NCI-H82 treated with DMSO at 0.1 percent for 48 hours (cell line): ENCODE measurements at regions not wholly inside any gene's neighbourhood (a gene's known extent, or its start where the extent isn't known, plus 50 kb on each side); places are given as distances from the start of the nearest gene placed in this dataset.

Source experiments
- DNase-seq: peaks from one replicate; lab custom pipeline; 2025; ENCODE audit not compliant: unreplicated experiment; lab: John Stamatoyannopoulos, UW

GRCh38 chr12:127507341-127507740, 759.6 kb upstream of the TMEM132C start:
- DNase-seq, result no peak

DNA sequence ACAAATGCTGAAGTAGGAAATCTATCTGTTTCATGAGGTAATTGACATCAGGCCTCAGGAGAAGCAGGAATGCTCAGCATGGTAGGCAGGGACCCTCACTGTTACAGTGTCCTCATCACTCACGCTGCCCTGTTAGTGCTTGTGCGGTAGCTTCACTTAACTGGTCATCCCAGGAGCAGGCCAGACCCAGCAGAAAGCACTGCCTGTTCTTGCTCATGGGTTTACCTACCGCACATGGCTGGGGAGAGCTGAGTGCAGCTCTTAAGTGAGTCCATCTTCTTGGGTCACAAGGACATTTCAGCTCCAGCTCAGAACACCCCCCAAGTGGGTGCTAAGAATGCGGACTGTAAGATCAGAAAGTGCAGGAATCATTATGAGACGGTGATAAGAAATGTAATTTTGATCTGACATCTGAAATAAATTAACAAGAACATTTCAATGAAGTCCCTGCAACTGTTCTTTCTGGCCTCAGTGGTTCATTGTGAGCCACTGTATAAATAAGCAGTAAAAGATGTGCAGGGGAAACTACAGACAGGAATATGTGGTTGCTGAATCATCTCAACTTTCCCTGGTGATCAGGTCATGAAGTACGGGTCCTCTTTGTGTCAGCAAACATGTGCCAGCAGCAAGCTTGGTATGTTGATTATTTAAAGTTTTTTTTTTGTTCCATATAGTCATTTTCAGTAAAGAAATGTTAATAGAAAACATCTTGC, 757.7 kb upstream of the TMEM132C start:
- DNase-seq, result no peak

DNA sequence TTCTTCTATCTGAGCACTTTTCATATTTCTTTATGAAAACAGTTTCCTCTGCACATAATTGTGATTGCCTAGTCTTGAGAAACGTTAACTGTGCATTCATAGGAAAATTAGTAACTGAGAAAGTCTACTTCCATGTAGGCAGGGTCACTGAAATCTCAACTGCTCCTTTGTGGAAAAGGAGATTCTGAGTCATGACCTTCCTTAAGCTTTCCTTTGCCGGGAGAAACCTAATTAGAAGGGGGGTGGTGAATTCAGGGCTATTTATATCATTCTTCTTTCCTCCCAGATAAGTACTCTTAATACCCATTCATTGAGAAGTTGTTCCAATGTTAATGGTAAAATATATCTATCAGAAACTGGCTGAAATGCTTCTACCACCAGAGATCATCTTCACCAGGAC, 751.0 kb upstream of the TMEM132C start:
- DNase-seq, result no peak

GRCh38 chr12:127516467-127516866, 750.5 kb upstream of the TMEM132C start:
- DNase-seq, result no peak

GRCh38 chr12:127519779-127520178, 747.2 kb upstream of the TMEM132C start:
- DNase-seq, result no peak

- DNase-seq, result no peak
Measured at GRCh38 chr12:127526925-127527324, 740.0 kb upstream of the TMEM132C start.

GRCh38 chr12:127528551-127528950, 738.4 kb upstream of the TMEM132C start:
- DNase-seq, result no peak

- DNase-seq, result no peak
Measured at GRCh38 chr12:127531542-127531941, 735.4 kb upstream of the TMEM132C start.

- DNase-seq, result no peak
Measured at GRCh38 chr12:127533353-127533752, 733.6 kb upstream of the TMEM132C start.

GRCh38 chr12:127536833-127537428, 730.0 kb upstream of the TMEM132C start:
- DNase-seq, result no peak

DNA sequence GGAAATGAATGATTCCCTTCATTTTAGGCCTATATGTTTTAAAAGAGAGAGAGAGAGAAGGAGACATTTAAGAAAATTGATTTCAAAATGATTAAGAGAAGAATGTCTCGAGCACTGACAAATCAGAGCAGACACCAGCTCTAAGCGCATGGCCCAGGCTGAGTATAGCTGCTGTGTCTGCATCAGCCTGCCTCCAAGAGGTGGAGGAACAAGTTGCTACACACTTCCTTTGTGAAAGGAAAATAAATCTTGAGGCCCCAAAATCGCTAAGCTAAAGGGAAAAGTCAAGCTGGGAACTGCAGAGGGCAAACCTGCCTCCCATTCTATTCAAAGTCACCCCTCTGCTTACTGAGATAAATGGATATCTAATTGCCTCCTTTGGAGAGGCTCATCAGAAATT, 728.7 kb upstream of the TMEM132C start:
- DNase-seq, result no peak

DNA sequence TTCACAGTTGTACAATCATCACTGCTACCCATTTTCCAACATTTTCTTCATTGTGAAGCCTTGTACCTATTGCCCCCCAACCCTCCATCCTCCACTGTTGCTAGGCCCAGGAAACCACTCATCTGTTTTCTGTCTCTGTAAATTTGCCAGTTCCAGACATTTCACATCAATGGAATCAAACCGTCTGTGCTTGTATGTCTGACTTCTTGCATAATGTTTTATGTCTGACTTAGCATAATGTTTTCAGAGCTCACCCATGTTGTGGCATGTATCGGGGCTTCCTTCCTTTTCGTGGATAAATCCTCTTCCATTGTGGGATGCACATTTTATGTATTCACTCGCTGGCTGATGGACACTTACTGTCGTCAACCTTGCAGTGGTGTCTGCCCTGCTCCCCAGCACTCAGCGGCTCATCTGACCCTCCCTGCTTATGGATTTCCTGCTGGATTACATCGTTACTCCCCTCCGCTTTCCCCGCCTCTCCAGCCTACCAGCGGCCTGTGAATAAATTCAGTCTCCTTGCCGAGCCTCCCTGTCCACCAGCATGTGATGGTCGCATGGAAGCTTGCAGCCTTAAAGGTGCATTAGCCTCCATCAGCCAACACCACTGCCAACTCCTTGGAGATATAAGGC, 727.6 kb upstream of the TMEM132C start:
- DNase-seq, result no peak

GRCh38 chr12:127542391-127542790, 724.6 kb upstream of the TMEM132C start:
- DNase-seq, result no peak

GRCh38 chr12:127542931-127543330, 724.0 kb upstream of the TMEM132C start:
- no peak for DNase-seq

DNA sequence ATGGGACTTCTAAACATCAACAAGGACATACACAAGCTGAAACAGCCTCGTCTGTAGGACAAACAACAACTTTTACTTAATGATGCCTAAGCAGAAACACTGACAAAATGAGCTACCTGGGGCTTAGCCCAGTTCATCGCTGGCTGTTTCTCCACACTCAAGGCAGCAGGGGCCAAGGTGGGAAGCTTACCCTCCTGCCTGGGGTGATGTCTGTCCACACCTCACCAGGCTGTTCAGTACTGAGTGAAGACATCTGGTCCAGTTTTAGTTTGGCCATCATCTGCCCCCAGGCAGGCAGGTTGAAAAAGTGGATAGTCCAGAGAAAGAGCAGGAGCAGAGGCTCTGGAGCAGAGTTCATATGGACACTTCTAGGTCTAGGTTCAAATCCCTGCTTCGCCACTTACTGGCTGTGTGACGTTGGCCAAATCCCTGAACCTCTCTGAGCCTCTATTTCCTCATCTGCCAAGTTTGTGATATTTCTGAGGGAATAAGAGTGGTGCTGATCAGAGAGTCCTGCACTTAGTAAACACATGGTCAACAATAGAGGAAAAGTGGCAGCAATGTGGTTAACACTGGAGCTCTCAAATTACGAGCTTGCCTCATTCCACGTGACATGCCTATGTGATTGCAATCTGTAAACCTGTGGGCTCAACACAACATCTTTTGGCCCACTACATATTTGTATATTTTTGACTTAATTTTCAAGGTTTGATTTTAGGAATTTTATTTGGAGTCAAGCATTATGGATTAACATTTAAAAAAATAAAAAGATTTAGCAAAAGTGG, 720.1 kb upstream of the TMEM132C start:
- no peak for DNase-seq

DNA sequence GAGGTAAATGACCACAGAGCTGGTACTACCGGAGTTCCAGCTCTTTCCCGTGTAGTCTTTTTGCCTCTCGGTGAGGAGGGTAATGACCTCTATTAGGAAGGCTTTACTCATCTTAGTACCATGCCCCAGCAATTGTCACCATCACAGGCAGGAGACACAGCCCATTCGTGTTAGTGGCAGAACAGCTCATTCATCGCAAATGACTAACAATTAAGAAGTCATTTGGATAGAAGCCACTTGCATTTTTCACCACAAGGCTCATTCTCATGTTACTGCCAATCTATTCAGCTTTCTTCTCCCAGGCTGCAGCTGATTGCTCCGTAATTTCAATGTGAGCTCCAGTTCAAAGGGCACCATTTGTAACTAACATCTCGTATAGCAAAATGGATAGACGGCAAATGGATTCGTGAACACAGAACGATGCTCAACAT, 718.8 kb upstream of the TMEM132C start:
- DNase-seq, result no peak

DNA sequence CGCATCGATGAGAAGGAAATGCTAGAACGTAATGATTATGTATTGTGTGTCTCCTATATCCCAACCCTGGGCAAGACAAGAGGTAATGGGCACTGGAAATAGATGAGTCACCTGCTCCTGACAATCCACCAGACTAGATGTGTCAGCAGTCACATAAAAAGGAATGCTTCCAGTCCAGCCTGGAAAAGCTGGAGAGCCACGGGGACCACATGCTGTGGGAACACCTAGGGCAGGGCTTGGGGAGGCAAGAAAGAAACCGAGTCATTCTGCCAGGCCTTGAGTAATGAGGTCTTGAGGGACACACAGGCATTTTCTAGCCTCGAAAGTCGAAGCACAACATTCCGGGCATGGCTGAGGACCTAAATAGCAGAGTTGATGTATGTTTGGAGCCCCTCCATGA, 716.7 kb upstream of the TMEM132C start:
- DNase-seq, result no peak

DNA sequence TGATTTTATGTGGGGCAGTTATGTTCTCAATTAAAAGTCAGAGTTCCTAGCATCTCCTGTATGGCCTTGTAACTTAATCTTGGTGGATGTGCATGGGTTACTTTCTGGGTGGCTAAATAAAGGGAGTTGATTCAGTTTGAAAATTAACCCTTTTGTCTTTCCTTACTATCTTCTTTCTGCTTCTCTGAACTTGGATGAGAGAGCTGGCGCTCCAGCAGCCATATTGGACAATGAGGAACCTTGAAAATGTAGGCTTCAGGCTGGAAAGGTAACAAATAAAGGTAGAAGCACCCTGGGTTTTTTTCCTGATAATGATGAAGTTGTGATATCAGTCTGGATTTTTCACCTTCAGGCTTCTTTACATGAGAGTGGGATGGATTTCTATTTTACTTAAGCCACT, 714.1 kb upstream of the TMEM132C start:
- DNase-seq, result no peak

DNA sequence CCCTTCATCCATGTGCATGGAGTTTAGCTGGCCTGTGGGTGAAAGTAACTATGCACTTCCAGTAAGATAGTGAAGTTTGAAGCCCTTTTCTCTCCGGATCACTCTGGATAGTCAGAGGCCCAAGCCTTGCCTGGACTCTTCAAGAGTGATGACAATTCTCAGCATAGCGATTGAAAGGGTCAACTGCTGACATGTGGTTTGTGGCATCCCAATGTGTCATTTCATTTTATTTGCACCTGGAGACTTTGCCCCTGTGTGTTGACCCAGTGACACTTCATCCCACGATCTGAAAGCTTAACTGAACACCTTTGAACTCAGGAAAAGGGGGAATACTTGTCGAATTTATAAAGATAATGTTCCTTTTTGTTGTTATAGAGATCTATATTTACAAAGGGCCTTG, 711.9 kb upstream of the TMEM132C start:
- DNase-seq, result no peak

- no peak for DNase-seq
Measured at GRCh38 chr12:127556231-127556886, 710.6 kb upstream of the TMEM132C start.

DNA sequence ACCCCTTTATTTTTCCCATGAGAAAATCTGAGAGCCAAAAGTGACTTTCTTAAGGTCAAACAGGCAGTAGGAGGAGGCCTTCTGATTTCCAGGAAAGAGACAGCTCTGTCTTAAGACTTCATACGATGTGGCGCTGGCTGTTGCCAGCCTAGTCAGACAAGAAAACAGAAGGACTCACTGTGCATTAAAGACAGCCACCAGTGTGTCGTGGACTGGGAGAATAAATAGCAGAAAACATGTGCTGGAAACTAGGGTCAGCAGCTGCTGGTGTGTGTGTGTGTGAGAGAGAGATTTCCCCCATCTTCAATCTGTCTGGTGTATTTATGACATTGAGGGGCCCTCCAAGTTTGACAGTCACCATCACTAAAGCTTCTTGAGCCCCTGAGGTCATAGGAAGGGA, 708.6 kb upstream of the TMEM132C start:
- no peak for DNase-seq
